HFFc6 (cell line): ENCODE measurements at regions not wholly inside any gene's neighbourhood (a gene's known extent, or its start where the extent isn't known, plus 50 kb on each side); places are given as distances from the start of the nearest gene placed in this dataset.

Experiments used
- DNase-seq: peaks from one replicate; pipeline ENCODE4 v3.0.0-alpha.2; 2018
- H3K27ac Mint-ChIP-seq: 2 replicates; pipeline ENCODE4 v1.8.0; 2020; ENCODE audit warnings: mild to moderate bottlenecking, mixed read lengths
- H3K27me3 Mint-ChIP-seq: 2 replicates; pipeline ENCODE4 v1.8.0; 2021; ENCODE audit warnings: mild to moderate bottlenecking, moderate library complexity, mixed read lengths; ENCODE audit not compliant: insufficient read depth
- H3K36me3 Mint-ChIP-seq: 2 replicates; pipeline ENCODE4 v1.8.0; 2021; ENCODE audit warnings: low read depth, mixed read lengths
- H3K4me1 Mint-ChIP-seq: 2 replicates; pipeline ENCODE4 v1.8.0; 2020; ENCODE audit warnings: low read depth, mixed read lengths
- H3K4me3 Mint-ChIP-seq: 2 replicates; pipeline ENCODE4 v1.8.0; 2020; ENCODE audit warnings: mild to moderate bottlenecking, moderate library complexity, mixed read lengths
- H3K9me3 Mint-ChIP-seq: 2 replicates; pipeline ENCODE4 v1.8.0; 2020; ENCODE audit warnings: mild to moderate bottlenecking, mixed read lengths
- CTCF ChIP-seq: fragments of 200-600 bp; sonication (generic); IDR thresholded peaks from 2 replicates; pipeline ENCODE4 v1.5.0; 2021; ENCODE audit warnings: antibody characterized with exemption, mild to moderate bottlenecking

GRCh38 chr20:41865938-41866337 is 247.8 kb upstream of the CHD6 start:
- H3K9me3 Mint-ChIP-seq: peaks cover 63% of the 10 kb centered on the region
- no peak for TF ChIP-seq CTCF
- DNase-seq: no peak
- no peaks in the 10 kb centered on the region for H3K4me1 Mint-ChIP-seq
- H3K4me3 Mint-ChIP-seq: no peak overlapping the region
- H3K27ac Mint-ChIP-seq: no peak overlapping the region
- no peaks in the 10 kb centered on the region for H3K27me3 Mint-ChIP-seq
- H3K36me3 Mint-ChIP-seq: peaks cover 4% of the 10 kb centered on the region; the same call in 1 of the 2 replicates

GRCh38 chr20:41862476-41862875 is 244.3 kb upstream of the CHD6 start:
- Mint-ChIP-seq H3K9me3 (peaks cover 64% of the 10 kb centered on the region), H3K27me3 (no peaks in the 10 kb centered on the region; the same call in 1 of the 2 replicates), H3K4me1 (no peaks in the 10 kb centered on the region), H3K27ac (no peak overlapping the region), H3K4me3 (no peak overlapping the region), H3K36me3 (no peaks in the 10 kb centered on the region)
- TF ChIP-seq CTCF: no peak
- no peak for DNase-seq

GRCh38 chr20:41861772-41862422 is 243.7 kb upstream of the CHD6 start:
- Mint-ChIP-seq H3K27ac (no peak overlapping the region), H3K4me1 (no peaks in the 10 kb centered on the region), H3K4me3 (no peak overlapping the region), H3K36me3 (no peaks in the 10 kb centered on the region), H3K9me3 (peaks cover 61% of the 10 kb centered on the region), H3K27me3 (no peaks in the 10 kb centered on the region; the same call in 1 of the 2 replicates)
- no peak for TF ChIP-seq CTCF
- DNase-seq: no peak

- no peak for TF ChIP-seq CTCF
Measured at GRCh38 chr20:41854765-41855164, 236.6 kb upstream of the CHD6 start.

GRCh38 chr20:41853806-41854205 is 235.6 kb upstream of the CHD6 start:
- no peaks in the 10 kb centered on the region for H3K36me3 Mint-ChIP-seq
- DNase-seq: no peak
- H3K4me3 Mint-ChIP-seq: no peak overlapping the region
- no peaks in the 10 kb centered on the region for H3K4me1 Mint-ChIP-seq
- H3K9me3 Mint-ChIP-seq: peaks cover 47% of the 10 kb centered on the region
- H3K27me3 Mint-ChIP-seq: no peaks in the 10 kb centered on the region; the same call in 1 of the 2 replicates
- H3K27ac Mint-ChIP-seq: no peak overlapping the region
- TF ChIP-seq CTCF: no peak

More at GRCh38 chr20:41854765-41855164, 236.6 kb upstream of the CHD6 start:
- H3K4me1 Mint-ChIP-seq: no peaks in the 10 kb centered on the region
- H3K36me3 Mint-ChIP-seq: no peaks in the 10 kb centered on the region
- H3K27ac Mint-ChIP-seq: no peak overlapping the region
- peaks cover 54% of the 10 kb centered on the region for H3K9me3 Mint-ChIP-seq
- H3K27me3 Mint-ChIP-seq: no peaks in the 10 kb centered on the region; the same call in 1 of the 2 replicates
- DNase-seq: peak; percentile 0
- H3K4me3 Mint-ChIP-seq: no peak overlapping the region
